A549 (cell line): ENCODE measurements at regions not wholly inside any gene's neighbourhood (a gene's known extent, or its start where the extent isn't known, plus 50 kb on each side); places are given as distances from the start of the nearest gene placed in this dataset.

Source experiments
- ATAC-seq, 2 experiments: fragments of 200-7000 bp in 1 of 2; fragments of >200 bp in 1 of 2; cut with Nextera tagmentation in 1 of 2; cut with Tn5 transposase in 1 of 2; 3 replicates each; pipeline versions ENCODE4 v1.8.0 to v1.9.1; 2018 to 2020; ENCODE audit warnings: mild to moderate bottlenecking in 1 of 2, moderate library complexity in 1 of 2
- CTCF ChIA-PET: fragments of 300-600 bp; sonication (Branson Sonifier 250); formaldehyde crosslinking; extraction: SDS; loops from one replicate; lab custom pipeline; 2021; ENCODE audit warnings: antibody characterized with exemption, inconsistent platforms; lab: Yijun Ruan, JAX
- POLR2A ChIA-PET: fragments of 350-600 bp; formaldehyde crosslinking; extraction: SDS; loops from one replicate; lab custom pipeline; 2021; ENCODE audit warnings: antibody characterized with exemption, inconsistent platforms; lab: Yijun Ruan, JAX
- DNase-seq, 2 experiments: peaks; one replicate each; pipeline versions ENCODE4 v3.0.0 to v3.0.0-alpha.2; 2011 to 2016; ENCODE audit warnings: low read depth in 1 of 2, low spot score in 1 of 2
- FAIRE-seq: peaks from 2 replicates; lab custom pipeline; 2011; peaks lifted over from hg19 to GRCh38; lab: Jason Lieb, UNC
- H3K27ac ChIP-seq, 2 experiments: fragments of >200 bp; sonication (Bioruptor Twin); formaldehyde crosslinking; 3 replicates each; pipeline ENCODE4 v1.5.1; 2016 to 2017
- H3K4me1 ChIP-seq: fragments of >200 bp; sonication (Bioruptor Twin); formaldehyde crosslinking; 3 replicates; pipeline ENCODE4 v1.6.1; 2016
- H3K4me2 ChIP-seq: fragments of >200 bp; sonication (Bioruptor Twin); formaldehyde crosslinking; 3 replicates; pipeline ENCODE4 v1.6.1; 2016
- H3K4me3 ChIP-seq: fragments of >200 bp; sonication (Bioruptor Twin); formaldehyde crosslinking; 3 replicates; pipeline ENCODE4 v1.5.1; 2016
- H3K9me3 ChIP-seq: fragments of >200 bp; sonication (Bioruptor Twin); formaldehyde crosslinking; 3 replicates; pipeline ENCODE4 v1.6.1; 2016
- CBX8 ChIP-seq: fragments of 200-600 bp; sonication (generic); IDR thresholded peaks from 2 replicates; pipeline ENCODE4 v1.6.1; 2016
- CEBPB ChIP-seq, 2 experiments: fragments of >200 bp in 1 of 2; sonication (Bioruptor Twin) in 1 of 2; formaldehyde crosslinking in 1 of 2; IDR thresholded peaks; 2 replicates each; pipeline ENCODE4 v1.6.1; 2012 to 2016
- EHF ChIP-seq: fragments of 250-450 bp; sonication (Bioruptor Pico); IDR thresholded peaks from 2 replicates; pipeline ENCODE4 v1.5.0; 2020; ENCODE audit warnings: mild to moderate bottlenecking
- FOSL2 ChIP-seq, 2 experiments: fragments of 450-650 bp in 1 of 2; fragments of >200 bp in 1 of 2; sonication (Bioruptor Twin) in 1 of 2; formaldehyde crosslinking; IDR thresholded peaks; 2 replicates each; pipeline versions ENCODE4 v1.5.0 to v1.6.1; 2016 to 2020; ENCODE audit warnings: mild to moderate bottlenecking in 1 of 2, moderate library complexity in 1 of 2
- NFE2L2 ChIP-seq: fragments of 150-350 bp; conservative IDR thresholded peaks from 2 replicates; pipeline ENCODE4 v1.6.1; 2014; ENCODE audit warnings: low read length
- PHF8 ChIP-seq: fragments of 200-600 bp; sonication (generic); IDR thresholded peaks from 2 replicates; pipeline ENCODE4 v1.6.1; 2016; ENCODE audit warnings: low read depth, mild to moderate bottlenecking, antibody characterized with exemption, moderate library complexity, borderline replicate concordance
- POLR2A ChIP-seq: IDR thresholded peaks from 2 replicates; pipeline ENCODE4 v1.6.1; 2012; ENCODE audit warnings: mild to moderate bottlenecking, low read length
- POLR2AphosphoS2 ChIP-seq: conservative IDR thresholded peaks from 2 replicates; pipeline ENCODE4 v1.6.1; 2012; ENCODE audit warnings: low read length, improper control_type of control experiment, inconsistent platforms
- SMC3 ChIP-seq: fragments of >200 bp; sonication (Bioruptor Twin); formaldehyde crosslinking; IDR thresholded peaks from 3 replicates; pipeline ENCODE4 v1.6.1; 2018; ENCODE audit warnings: inconsistent platforms
- SREBF2 ChIP-seq: fragments of 450-650 bp; IDR thresholded peaks from 2 replicates; pipeline ENCODE4 v1.6.1; 2014; ENCODE audit warnings: mild to moderate bottlenecking, moderate library complexity
- ZSCAN20 ChIP-seq: fragments of 250-450 bp; sonication (Bioruptor Pico); IDR thresholded peaks from 2 replicates; pipeline ENCODE4 v1.8.0; 2022; ENCODE audit warnings: mild to moderate bottlenecking, moderate library complexity
- WGBS: methylation state at CpG from one replicate; pipeline ENCODE4 v1.1.6; 2017; ENCODE audit errors: missing lambda C conversion rate; 5-methylcytosine and 5-hydroxymethylcytosine counted together
- TF ChIP-seq, protein P1 (sequence below): fragments of >200 bp; sonication (Bioruptor Twin); formaldehyde crosslinking; IDR thresholded peaks from 3 replicates; pipeline ENCODE4 v1.6.1; 2016
- TF ChIP-seq, protein P2 (sequence below): IDR thresholded peaks from 2 replicates; pipeline ENCODE4 v1.6.1; 2012; ENCODE audit warnings: low read depth, borderline replicate concordance
- TF ChIP-seq, protein P3 (sequence below): fragments of >200 bp; sonication (Bioruptor Twin); formaldehyde crosslinking; IDR thresholded peaks from 2 replicates; pipeline ENCODE4 v1.6.1; 2016

DNA sequence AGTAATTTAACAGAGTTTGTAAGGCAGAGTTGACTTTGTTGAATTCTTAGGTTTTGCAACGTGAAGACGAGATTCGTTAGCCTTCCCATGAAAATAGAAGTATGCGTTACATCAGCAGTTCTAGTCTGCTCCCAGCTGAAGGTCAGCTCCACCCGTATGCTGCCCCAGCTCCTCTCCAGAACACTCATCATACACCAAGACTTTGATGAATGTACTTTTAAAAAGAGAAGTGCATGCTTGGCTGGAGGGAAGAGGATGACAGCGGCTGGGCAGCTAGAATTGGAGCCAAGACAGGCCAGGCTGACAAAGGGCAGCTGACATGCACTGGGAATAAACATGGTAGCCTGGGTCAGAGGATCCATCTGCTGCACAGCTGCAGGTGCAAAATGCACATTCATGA lies 166.3 kb upstream of the ARGLU1 start:
- no peak overlapping the region for H3K4me2 ChIP-seq
- ATAC-seq (no peak), FAIRE-seq (no peak), DNase-seq (no peak)
- no peak for TF ChIP-seq POLR2AphosphoS2
- TF ChIP-seq, protein P1, sequence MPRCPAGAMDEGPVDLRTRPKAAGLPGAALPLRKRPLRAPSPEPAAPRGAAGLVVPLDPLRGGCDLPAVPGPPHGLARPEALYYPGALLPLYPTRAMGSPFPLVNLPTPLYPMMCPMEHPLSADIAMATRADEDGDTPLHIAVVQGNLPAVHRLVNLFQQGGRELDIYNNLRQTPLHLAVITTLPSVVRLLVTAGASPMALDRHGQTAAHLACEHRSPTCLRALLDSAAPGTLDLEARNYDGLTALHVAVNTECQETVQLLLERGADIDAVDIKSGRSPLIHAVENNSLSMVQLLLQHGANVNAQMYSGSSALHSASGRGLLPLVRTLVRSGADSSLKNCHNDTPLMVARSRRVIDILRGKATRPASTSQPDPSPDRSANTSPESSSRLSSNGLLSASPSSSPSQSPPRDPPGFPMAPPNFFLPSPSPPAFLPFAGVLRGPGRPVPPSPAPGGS: no peak
- no peak for TF ChIP-seq NFE2L2
- no peak for TF ChIP-seq EHF (CRISPR knock-in tag)
- TF ChIP-seq SREBF2: no peak
- no peak for TF ChIP-seq ZSCAN20 (CRISPR knock-in tag)
- TF ChIP-seq, protein P2, sequence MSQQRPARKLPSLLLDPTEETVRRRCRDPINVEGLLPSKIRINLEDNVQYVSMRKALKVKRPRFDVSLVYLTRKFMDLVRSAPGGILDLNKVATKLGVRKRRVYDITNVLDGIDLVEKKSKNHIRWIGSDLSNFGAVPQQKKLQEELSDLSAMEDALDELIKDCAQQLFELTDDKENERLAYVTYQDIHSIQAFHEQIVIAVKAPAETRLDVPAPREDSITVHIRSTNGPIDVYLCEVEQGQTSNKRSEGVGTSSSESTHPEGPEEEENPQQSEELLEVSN: no peak
- no peak for TF ChIP-seq CEBPB (IDR thresholded peaks at IDR 0.05)
- no peak for TF ChIP-seq PHF8
- TF ChIP-seq FOSL2 (IDR thresholded peaks at IDR 0.05): no peak
- no peak for TF ChIP-seq FOSL2 (CRISPR knock-in tag; IDR thresholded peaks at IDR 0.05)
- TF ChIP-seq CBX8: no peak
- no peaks in the 10 kb centered on the region for H3K4me1 ChIP-seq
- H3K27ac ChIP-seq: no peak overlapping the region
- no peaks in the 10 kb centered on the region for H3K9me3 ChIP-seq
- POLR2A ChIA-PET: no interaction called here
- CTCF ChIA-PET: no interaction called here
- WGBS: 21% methylated on average over 6 of the region's 6 CpGs
- no peak overlapping the region for H3K4me3 ChIP-seq

DNA sequence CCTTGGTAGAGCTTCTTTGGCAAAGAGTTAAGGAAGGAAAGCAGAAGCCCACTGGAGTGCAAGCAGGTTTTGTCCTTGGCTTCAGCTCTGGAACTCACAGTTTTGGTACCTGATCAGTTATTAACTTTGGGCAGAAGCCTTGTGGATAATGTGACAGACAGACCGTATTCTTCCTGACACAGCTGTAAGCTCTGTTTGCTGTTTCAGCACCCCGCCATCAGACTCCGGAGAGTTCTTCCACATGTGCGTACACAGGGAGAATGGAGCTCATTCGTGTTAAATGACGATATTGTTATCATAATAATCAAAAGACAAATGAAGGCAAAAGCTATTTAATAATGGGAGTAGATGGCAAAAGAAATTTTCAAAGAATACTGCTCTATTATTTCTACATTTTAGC lies 155.1 kb upstream of the ARGLU1 start:
- FAIRE-seq (no peak), DNase-seq (no peak), ATAC-seq (no peak)
- no peaks in the 10 kb centered on the region for H3K4me1 ChIP-seq
- H3K4me2 ChIP-seq: no peak overlapping the region
- H3K4me3 ChIP-seq: no peak overlapping the region
- H3K9me3 ChIP-seq: no peaks in the 10 kb centered on the region
- CTCF ChIA-PET: no interaction called here
- 37% methylated on average over 6 of the region's 6 CpGs for WGBS
- no peak for TF ChIP-seq POLR2A
- H3K27ac ChIP-seq: no peak overlapping the region
- POLR2A ChIA-PET: no interaction called here

DNA sequence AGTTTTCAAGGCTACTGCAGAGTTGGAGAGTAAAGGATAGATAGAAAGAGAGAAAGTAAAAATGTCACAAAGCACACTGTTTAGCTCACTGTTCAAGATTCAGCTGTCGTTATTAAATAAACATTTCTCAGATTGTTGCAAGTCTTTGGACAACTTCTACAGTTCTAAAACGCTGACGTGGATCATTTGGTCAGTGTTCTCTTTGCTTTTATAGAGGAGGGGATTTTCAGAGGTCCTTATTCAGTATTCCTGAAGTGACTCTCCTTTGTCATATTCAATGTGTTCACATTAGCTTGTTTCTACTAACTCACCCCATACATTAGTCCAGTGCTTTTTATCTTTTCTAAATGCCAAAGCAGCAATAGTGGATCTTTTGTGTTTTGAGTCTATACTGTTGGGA lies 154.7 kb upstream of the ARGLU1 start:
- Histone ChIP-seq H3K27ac (no peak overlapping the region), H3K4me1 (no peaks in the 10 kb centered on the region), H3K9me3 (no peaks in the 10 kb centered on the region), H3K4me2 (no peak overlapping the region), H3K4me3 (no peak overlapping the region)
- ChIA-PET POLR2A (no interaction called here), CTCF (no interaction called here)
- TF ChIP-seq, protein P3, sequence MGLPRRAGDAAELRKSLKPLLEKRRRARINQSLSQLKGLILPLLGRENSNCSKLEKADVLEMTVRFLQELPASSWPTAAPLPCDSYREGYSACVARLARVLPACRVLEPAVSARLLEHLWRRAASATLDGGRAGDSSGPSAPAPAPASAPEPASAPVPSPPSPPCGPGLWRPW: no peak
- TF ChIP-seq, protein P2: no peak
- DNase-seq (no peak), FAIRE-seq (no peak), ATAC-seq (no peak)
- WGBS: 3% methylated on average over 3 of the region's 3 CpGs

DNA sequence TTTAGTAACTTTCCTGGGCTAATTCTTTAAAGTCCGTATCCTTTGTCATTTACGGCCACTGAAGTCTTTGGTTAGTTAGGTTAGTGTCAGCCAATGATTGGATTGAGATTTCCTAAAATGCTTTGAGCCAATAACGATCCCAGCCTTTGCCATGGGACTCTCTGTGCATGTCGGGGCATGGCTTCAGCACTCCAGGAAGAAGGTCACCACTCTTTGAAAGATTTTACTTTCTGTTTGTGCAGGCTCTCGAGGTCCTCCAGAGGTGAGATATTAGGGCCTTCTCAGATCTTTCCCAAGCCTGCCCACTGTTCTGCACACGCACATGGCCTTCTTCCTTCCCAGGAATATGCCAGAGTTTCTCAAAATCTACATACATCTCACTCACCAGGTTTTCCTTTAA lies 153.7 kb upstream of the ARGLU1 start:
- 26% methylated on average over 6 of the region's 6 CpGs for WGBS
- no peaks in the 10 kb centered on the region for H3K4me1 ChIP-seq
- DNase-seq (no peak), ATAC-seq (no peak), FAIRE-seq (no peak)
- no peak overlapping the region for H3K27ac ChIP-seq
- H3K9me3 ChIP-seq: no peaks in the 10 kb centered on the region
- no peak for TF ChIP-seq SMC3
- TF ChIP-seq POLR2A: no peak
- no peak for TF ChIP-seq FOSL2 (IDR thresholded peaks at IDR 0.05)
- no peak for TF ChIP-seq FOSL2 (CRISPR knock-in tag; IDR thresholded peaks at IDR 0.05)
- CTCF ChIA-PET: no interaction called here
- POLR2A ChIA-PET: no interaction called here
- H3K4me2 ChIP-seq: no peak overlapping the region
- H3K4me3 ChIP-seq: no peak overlapping the region
